HG02973 (cell line): ENCODE measurements at regions not wholly inside any gene's neighbourhood (a gene's known extent, or its start where the extent isn't known, plus 50 kb on each side); places are given as distances from the start of the nearest gene placed in this dataset.
"Not testable (repeated sequence)": the region's sequence is repeated elsewhere in the genome, so short reads cannot be mapped to it uniquely, and the experiment has no call there.

Source experiments
- ATAC-seq: cut with Tn5 transposase; IDR thresholded peaks from one replicate; pipeline ENCODE4 v1.9.1; 2021; ENCODE audit warnings: moderate library complexity; ENCODE audit not compliant: unreplicated experiment

DNA sequence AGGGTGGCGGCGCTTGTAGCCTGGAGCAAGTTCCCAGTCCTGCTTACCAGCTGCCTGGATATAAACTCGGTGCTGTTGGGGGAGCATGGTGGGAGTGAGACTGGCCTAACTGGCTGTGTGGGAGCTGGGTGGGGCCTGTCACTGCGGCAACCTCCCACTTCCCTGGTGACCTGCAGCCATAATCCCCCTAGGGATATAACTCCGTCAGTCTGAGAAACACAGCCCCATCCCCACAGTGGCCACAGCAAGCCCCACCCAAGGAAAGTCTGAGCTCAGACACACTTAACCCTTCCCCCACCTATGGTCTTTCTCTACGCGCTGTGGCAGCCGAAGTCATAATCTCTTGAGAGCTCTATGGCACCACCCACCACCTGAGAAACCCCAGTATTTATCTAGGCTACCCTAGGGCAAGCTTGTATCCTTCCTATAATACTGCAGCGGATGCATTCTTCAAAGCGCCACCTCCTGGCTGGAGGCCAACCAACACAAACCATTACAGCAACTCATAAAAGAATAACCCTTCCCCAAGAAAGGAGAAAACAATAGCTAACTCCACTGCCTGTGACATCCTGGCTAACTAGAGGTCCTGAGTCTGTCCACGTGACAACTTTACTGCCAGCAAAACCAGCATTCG, 57.4 kb downstream of the ZNF648 start:
- no peak for ATAC-seq

GRCh38 chr1:182003025-182003725, 58.3 kb downstream of the ZNF648 start:
- no peak for ATAC-seq

DNA sequence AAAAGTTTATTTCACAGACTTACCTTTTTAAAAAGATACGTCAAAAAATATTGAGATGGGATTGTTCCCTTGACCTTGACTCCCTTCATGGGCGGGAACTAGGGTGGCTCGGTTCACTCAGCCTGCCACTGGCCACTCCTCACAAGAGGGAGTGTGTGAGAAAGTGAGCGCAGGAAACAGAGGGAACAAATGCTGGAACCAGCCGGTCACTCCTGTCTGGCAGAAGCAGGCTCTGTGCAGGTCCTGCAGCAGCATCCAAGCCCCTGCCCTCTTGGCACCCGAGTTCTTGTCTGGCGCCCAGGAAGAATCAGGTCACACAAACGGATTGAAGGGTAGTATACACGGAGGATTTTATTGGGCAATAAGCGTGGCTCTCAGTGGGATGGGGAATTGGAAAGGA, 58.9 kb downstream of the ZNF648 start:
- ATAC-seq, result no peak

DNA sequence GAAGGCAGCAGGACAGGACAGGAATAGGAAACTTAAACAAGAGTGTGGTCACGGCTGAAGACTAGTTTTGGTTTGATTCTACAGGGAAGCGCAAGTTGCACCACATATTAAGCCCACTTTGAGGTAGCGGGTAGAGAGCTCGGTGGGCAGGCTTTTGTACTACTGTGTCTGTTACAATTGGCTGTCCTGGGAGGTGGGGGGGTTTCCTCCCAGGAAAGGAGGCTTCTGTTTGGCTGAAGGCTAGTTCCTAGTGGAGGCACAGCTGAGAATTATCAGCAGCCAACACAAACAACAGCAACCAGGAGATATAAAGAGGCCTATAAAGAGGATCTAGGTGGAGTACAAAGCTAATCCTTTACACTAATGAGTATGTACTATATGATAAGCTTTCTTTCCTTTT, 62.7 kb downstream of the ZNF648 start:
- no peak for ATAC-seq

- no peak for ATAC-seq
Observed at GRCh38 chr1:181992072-181992471, 69.4 kb downstream of the ZNF648 start.

- no peak for ATAC-seq
Observed at GRCh38 chr1:181990728-181991127, 70.8 kb downstream of the ZNF648 start.

DNA sequence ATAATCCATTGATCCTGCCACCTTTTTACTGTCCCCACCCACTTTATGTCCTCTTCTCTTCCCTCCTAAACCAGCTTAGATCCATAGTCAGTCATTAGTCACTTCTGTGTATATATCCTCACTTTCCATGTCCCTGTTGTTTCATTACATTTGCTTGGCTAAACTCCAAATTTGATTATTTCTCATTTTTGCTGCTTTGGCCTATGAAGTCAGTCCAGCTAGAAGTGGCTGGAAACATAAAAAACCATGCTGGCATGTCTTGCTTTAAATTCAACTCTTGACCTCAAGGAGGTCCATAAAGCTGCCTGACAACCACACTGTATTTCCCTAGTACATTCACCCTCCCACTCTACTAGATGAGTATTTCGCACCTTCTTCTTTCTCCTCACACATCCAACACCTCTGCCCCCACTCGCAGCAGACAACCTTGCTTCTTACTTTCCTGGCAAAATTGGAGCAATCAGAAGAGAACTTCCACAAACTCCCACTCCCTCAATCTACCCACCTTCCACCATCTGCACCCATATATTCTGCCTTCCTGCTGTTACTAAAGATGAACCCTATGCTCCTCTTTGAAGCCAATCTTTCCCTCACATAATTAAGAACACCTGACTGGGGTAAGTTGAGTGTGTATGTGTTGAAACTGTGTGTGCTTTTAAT, 72.1 kb downstream of the ZNF648 start:
- ATAC-seq, result no peak

DNA sequence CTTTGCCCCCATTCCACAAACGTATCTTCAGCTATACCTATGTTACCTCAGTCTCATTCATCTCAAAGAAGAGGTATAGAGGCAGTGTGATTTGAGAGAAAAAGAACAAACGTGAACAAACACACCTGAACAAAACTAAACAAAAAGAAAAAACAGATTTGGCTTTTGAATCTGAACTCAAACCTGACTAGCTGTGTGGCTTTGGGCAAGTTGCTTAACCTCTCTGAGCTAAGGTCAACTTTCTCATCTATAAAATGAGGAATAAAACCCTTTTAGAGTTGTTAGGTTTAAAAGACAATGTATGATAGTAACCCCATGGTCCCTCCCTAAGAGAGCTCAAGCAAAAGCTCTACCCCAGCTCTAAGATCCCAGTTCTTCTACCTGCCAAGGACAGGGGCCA, 73.5 kb downstream of the ZNF648 start:
- ATAC-seq, result no peak

GRCh38 chr1:181987334-181987895, 74.1 kb downstream of the ZNF648 start:
- ATAC-seq, result no peak

DNA sequence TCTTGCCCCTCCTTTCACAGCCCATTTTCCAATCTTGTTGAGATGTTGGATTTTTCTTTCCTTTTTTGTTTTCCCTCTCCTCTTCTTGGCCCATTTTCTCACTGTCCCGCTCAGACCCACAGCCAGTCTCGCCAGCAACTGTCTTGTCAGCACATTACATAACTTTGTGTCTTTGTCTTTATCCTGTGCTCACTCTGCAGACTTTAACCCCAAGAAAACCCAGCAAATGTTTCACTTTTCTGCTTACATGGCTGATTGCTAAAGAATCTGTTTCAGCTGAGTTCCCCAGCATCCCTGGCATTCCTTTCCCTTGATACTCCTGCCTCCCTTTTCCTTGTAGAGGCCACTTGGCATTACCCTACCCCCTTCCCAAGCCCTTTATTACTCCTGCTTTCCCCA, 74.6 kb downstream of the ZNF648 start:
- ATAC-seq, result no peak

DNA sequence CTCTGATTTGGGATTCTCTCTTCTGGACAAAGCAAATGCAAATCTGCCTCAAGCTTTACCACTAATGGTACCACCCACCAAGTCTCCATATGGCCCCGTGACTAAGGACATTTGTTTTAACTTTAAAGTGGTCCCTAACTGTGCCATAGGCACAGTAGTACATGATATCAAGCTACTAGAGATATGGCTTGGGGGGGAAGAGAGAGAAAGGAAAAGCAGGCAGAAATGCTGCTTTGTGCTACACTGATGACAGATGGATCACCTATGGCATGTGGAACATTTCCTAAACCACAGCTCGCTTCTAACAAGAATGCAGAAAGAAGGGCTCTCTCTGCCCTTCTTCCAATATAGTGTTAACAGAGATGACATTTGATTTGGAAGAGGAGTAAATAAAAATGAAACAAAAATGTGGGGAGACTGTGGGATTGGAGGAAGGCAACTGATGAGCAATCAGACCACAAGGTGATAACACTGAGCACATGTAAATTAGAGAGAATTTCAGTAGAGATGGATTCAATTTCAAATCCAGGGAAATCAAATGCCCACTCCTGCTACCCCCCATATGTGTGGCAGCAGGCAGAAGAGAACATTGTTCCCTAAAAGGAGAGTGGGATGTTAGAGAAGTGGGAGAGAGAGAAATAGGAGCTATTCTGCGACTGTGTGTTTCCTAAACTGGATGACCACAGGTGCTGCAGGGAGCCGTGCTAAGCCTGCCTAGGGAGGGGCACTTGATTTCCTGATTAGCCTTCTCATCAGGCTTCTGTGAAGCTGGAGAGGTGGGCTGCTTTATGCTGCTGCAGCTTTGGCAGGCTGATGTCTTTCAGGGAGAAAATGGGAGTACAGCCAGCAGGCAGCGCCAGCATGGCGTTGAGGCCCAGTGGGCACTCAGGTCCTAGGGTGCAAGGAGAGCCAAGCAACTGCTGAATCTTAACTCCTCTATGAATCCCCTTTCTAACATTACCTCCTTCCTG, 75.3 kb downstream of the ZNF648 start:
- ATAC-seq, result no peak

DNA sequence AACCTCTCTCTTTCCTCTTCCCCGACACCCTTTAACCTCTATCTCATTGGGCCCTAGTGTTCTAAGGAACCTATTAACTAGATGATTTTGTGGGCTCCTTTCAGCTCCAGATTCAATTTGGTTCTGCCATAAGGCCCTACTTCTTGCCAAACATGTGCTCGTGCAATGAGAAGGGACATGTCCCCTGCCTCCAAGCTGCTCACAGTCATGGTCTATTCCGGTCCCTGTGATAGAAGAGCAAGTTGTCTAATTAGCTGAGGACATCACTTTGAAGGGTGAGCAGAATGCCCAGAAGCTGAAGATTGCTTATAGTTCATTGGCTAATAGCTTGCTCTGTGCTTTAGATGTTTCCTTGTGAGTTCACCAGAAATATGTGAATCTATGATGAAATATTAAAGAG, 76.2 kb downstream of the ZNF648 start:
- ATAC-seq, result no peak

DNA sequence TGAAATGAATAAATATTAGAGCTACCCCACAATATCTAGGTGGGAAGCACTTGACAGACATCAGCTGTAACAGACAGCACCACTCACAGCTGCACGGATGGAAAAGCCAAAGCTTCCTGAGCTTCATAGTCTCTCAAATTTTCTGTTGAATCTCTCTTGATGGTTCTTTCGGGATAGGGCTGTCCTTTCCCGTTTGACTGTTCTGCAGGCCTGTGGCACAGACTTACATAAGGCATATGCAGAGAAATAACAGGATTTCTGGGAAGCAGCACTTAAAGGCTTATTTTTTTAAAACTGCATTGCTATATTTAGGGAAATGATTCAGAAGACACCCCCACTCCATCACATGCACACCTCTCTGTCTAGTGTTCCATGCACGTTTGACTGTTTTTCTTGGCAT, 77.5 kb downstream of the ZNF648 start:
- ATAC-seq, result no peak

DNA sequence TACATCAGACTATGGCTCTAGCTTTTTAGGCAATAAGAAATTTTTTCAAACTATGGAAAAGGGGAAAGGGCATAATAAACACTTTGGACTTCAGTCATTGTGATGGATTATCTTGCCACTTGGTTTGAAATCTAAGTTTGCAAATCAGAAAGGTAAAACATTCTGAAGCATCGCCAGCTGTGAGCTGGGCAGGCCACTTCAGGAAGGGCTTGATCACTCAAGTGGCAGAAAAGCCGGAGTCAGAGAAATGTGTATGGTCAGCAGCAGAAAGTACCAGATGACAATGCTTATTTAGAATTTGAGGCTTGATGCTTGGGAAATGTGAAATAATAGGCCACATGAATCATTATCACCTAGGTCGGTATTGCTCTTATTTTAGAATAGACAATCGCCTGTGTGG, 79.7 kb downstream of the ZNF648 start:
- no peak for ATAC-seq

DNA sequence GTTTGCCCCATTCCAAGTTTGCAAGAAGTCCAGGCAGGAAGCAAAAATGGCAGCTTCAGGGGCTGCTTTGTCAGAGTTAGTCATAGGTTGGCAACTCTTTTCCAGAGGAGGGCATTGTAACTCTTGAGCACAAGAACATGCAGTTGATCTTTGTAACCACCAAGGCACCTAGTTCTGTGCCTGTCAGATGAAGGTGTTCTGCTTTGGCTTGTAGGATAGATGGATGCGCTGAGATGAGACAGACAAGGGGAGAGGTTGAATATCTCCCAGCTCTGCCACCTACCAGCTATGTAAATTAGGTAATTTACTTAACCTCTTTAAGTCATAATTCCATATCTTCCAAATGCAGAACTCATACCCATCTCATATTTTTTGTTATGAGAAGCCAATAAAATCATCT, 89.3 kb downstream of the ZNF648 start:
- ATAC-seq, result no peak

- no peak for ATAC-seq
Observed at GRCh38 chr1:181971424-181971823, 90.1 kb downstream of the ZNF648 start.

DNA sequence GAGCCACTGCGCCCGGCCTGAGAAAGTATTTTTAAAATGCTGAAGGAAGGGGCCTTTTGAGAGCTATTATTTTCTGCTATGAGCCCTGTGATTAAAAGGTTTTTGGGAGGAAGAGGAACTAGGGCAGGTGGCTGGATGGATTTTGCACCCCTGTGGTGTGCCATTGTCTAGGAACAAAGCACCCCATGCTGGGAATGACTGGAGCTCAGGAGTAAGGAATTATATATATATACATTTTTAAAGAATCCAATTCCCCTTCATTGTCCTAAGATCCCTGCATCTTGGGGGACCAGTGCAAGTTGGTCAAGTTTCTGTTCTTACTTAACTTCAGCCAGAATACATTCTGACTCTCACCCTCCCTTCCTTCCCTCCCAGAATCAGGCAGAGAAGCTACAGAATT, 91.6 kb downstream of the ZNF648 start:
- no peak for ATAC-seq

DNA sequence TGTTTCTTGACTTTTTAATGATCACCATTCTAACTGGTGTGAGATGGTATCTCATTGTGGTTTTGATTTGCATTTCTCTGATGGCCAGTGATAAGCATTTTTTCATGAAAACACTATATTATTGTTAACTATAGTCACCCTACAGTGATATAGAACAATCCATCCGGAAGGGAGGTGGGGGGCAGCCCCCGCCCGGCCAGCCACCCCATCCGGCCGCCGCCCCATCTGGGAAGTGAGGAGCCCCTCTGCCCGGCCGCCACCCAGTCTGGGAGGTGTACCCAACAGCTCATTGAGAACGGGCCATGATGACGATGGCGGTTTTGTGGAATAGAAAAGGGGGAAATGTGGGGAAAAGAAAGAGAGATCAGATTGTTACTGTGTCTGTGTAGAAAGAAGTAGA, 106.8 kb downstream of the ZNF648 start:
- not testable (repeated sequence) for ATAC-seq

GRCh38 chr1:181954178-181954577, 107.3 kb downstream of the ZNF648 start:
- ATAC-seq, result not testable (repeated sequence)

GRCh38 chr1:181953596-181953995, 107.9 kb downstream of the ZNF648 start:
- no peak for ATAC-seq

- ATAC-seq, result no peak
Observed at GRCh38 chr1:181951213-181951612, 110.3 kb downstream of the ZNF648 start.
